ENCODE measurements at regions not wholly inside any gene's neighbourhood (a gene's known extent, or its start where the extent isn't known, plus 50 kb on each side); places are given as distances from the start of the nearest gene placed in this dataset.

- H3K4me1 ChIP-seq (ENCODE audit: control insufficient read depth in 1 of 2, insufficient read depth in 2 of 2, low read depth in 1 of 2, low read length in 1 of 2), result no peaks in the 10 kb centered on the region
- POLR2A ChIA-PET, result no interaction called here
- no peak overlapping the region for H3K4me2 ChIP-seq
- H2AFZ ChIP-seq (ENCODE audit: low read depth), result no peak overlapping the region; the same call in 1 of the 2 replicates
- H3K9me2 ChIP-seq, result no peaks in the 10 kb centered on the region; the same call in none of the 2 replicates
- no peaks in the 10 kb centered on the region for H3K79me2 ChIP-seq (ENCODE audit: insufficient read depth)
- no peaks in the 10 kb centered on the region for H3F3A ChIP-seq (replicated peaks; ENCODE audit: insufficient read depth)
- no peak overlapping the region for H3K4me3 ChIP-seq (ENCODE audit: low read depth in 2 of 2, low read length in 1 of 2)
- no peaks in the 10 kb centered on the region for H4K20me1 ChIP-seq (ENCODE audit: insufficient read depth)
- H3K9ac ChIP-seq, result no peak overlapping the region
- H3K27me3 ChIP-seq (ENCODE audit: insufficient read depth), result no peaks in the 10 kb centered on the region
- no peak for DNase-seq
- H3K27ac ChIP-seq (ENCODE audit: low read depth in 2 of 2, low read length in 1 of 2), result no peak overlapping the region
- H3K36me3 ChIP-seq (replicated peaks in 1 of 2; ENCODE audit: control insufficient read depth in 1 of 2, insufficient read depth in 2 of 2, low read length in 1 of 2), result no peaks in the 10 kb centered on the region
- CTCF ChIA-PET, result no interaction called here
- H3K9me3 ChIP-seq, result peaks cover 6% of the 10 kb centered on the region; the same call in 1 of the 2 replicates
- TF ChIP-seq CHD2 (IDR thresholded peaks at IDR 0.05; ENCODE audit: low read length, partially characterized antibody), result no peak
- no peak for TF ChIP-seq CTCF (IDR thresholded peaks at IDR 0.05)
- no peak for TF ChIP-seq TEAD4 (IDR thresholded peaks at IDR 0.05; ENCODE audit: borderline replicate concordance, insufficient read depth)
Observed at GRCh38 chrX:82224961-82225360, 1023.1 kb downstream of the SH3BGRL start.

- Histone ChIP-seq H3F3A (replicated peaks; ENCODE audit: insufficient read depth) (no peaks in the 10 kb centered on the region), H2AFZ (ENCODE audit: low read depth) (no peak overlapping the region), H3K4me1 (ENCODE audit: control insufficient read depth in 1 of 2, insufficient read depth in 2 of 2, low read depth in 1 of 2, low read length in 1 of 2) (no peaks in the 10 kb centered on the region), H3K36me3 (replicated peaks in 1 of 2; ENCODE audit: control insufficient read depth in 1 of 2, insufficient read depth in 2 of 2, low read length in 1 of 2) (no peaks in the 10 kb centered on the region), H3K27me3 (ENCODE audit: insufficient read depth) (no peaks in the 10 kb centered on the region), H3K9ac (no peak overlapping the region), H3K4me3 (ENCODE audit: low read depth in 2 of 2, low read length in 1 of 2) (no peak overlapping the region), H3K9me2 (no peaks in the 10 kb centered on the region), H3K4me2 (no peak overlapping the region), H3K9me3 (no peaks in the 10 kb centered on the region), H3K79me2 (ENCODE audit: insufficient read depth) (no peaks in the 10 kb centered on the region), H4K20me1 (ENCODE audit: insufficient read depth) (no peaks in the 10 kb centered on the region), H3K27ac (ENCODE audit: low read depth in 2 of 2, low read length in 1 of 2) (no peak overlapping the region)
- no peak for TF ChIP-seq MEF2A (IDR thresholded peaks at IDR 0.05; ENCODE audit: borderline replicate concordance, low read depth)
- no peak for TF ChIP-seq NFIC (IDR thresholded peaks at IDR 0.05; ENCODE audit: borderline replicate concordance)
- DNase-seq, result no peak
- CTCF ChIA-PET, result interaction anchor here (1.6 kb wide), 1 partner anchor 12 kb away, joined by 7 read pairs; no protein-coding TSS in a partner anchor
- POLR2A ChIA-PET, result no interaction called here
- WGBS (ENCODE audit: low lambda C conversion rate), result 3% methylated on average over 2 of the region's 3 CpGs
Observed at GRCh38 chrX:82230013-82230412, 1028.1 kb downstream of the SH3BGRL start.

GRCh38 chrX:82232679-82233078, 1030.8 kb downstream of the SH3BGRL start:
- Histone ChIP-seq H3K79me2 (ENCODE audit: insufficient read depth) (no peaks in the 10 kb centered on the region), H3K27me3 (ENCODE audit: insufficient read depth) (no peaks in the 10 kb centered on the region), H3K4me1 (ENCODE audit: control insufficient read depth in 1 of 2, insufficient read depth in 2 of 2, low read depth in 1 of 2, low read length in 1 of 2) (no peaks in the 10 kb centered on the region), H3K9ac (no peak overlapping the region), H2AFZ (ENCODE audit: low read depth) (no peak overlapping the region), H3K36me3 (replicated peaks in 1 of 2; ENCODE audit: control insufficient read depth in 1 of 2, insufficient read depth in 2 of 2, low read length in 1 of 2) (no peaks in the 10 kb centered on the region), H3K4me3 (ENCODE audit: low read depth in 2 of 2, low read length in 1 of 2) (no peak overlapping the region), H3K9me2 (no peaks in the 10 kb centered on the region), H3F3A (replicated peaks; ENCODE audit: insufficient read depth) (no peaks in the 10 kb centered on the region), H3K27ac (ENCODE audit: low read depth in 2 of 2, low read length in 1 of 2) (no peak overlapping the region), H4K20me1 (ENCODE audit: insufficient read depth) (no peaks in the 10 kb centered on the region), H3K9me3 (no peaks in the 10 kb centered on the region), H3K4me2 (no peak overlapping the region)
- POLR2A ChIA-PET, result no interaction called here
- no peak for DNase-seq
- CTCF ChIA-PET, result interaction anchor here (1.4 kb wide), 1 partner anchor 14 kb away, joined by 7 read pairs; no protein-coding TSS in a partner anchor
- TF ChIP-seq FOSL2 (IDR thresholded peaks at IDR 0.05; ENCODE audit: borderline replicate concordance, low read depth) (no peak), CTCF (IDR thresholded peaks at IDR 0.05) (no peak), TEAD4 (IDR thresholded peaks at IDR 0.05; ENCODE audit: borderline replicate concordance, insufficient read depth) (no peak), SMC3 (IDR thresholded peaks at IDR 0.05; ENCODE audit: low read depth, low read length) (no peak), TAF1 (IDR thresholded peaks at IDR 0.05; ENCODE audit: borderline replicate concordance, low read depth, low read length) (no peak), ELF1 (IDR thresholded peaks at IDR 0.05) (no peak), YY1 (IDR thresholded peaks at IDR 0.05; ENCODE audit: low read depth) (no peak), EZH2phosphoT487 (IDR thresholded peaks at IDR 0.05; ENCODE audit: borderline replicate concordance, low read depth) (no peak), POLR2AphosphoS5 (IDR thresholded peaks at IDR 0.05; ENCODE audit: low read depth, low read length) (no peak), MEF2A (IDR thresholded peaks at IDR 0.05; ENCODE audit: borderline replicate concordance, low read depth) (no peak), RAD21 (IDR thresholded peaks at IDR 0.05; ENCODE audit: low read length) (no peak), MXI1 (IDR thresholded peaks at IDR 0.05; ENCODE audit: low read depth, low read length) (no peak), MAX (IDR thresholded peaks at IDR 0.05; ENCODE audit: low read depth) (no peak)

Data from SK-N-SH (cell line).